CD4-positive, alpha-beta T cell treated with Interleukin-17A for 4 hours (primary cell): ENCODE measurements at regions not wholly inside any gene's neighbourhood (a gene's known extent, or its start where the extent isn't known, plus 50 kb on each side); places are given as distances from the start of the nearest gene placed in this dataset.
"Not testable (repeated sequence)": the region's sequence is repeated elsewhere in the genome, so short reads cannot be mapped to it uniquely, and the experiment has no call there.

Experiments
- DNase-seq: peaks from one replicate; pipeline ENCODE4 v3.0.0-alpha.2; 2020; ENCODE audit warnings: mixed read lengths

- no peak for DNase-seq
These were observed 78.9 kb upstream of the PPP2R3B start for GRCh38 chrX:465418-466215.

- DNase-seq, result not testable (repeated sequence)
These were observed 80.1 kb upstream of the PPP2R3B start for GRCh38 chrX:466836-467235.

GRCh38 chrX:467686-468085 lies 81.0 kb upstream of the PPP2R3B start:
- not testable (repeated sequence) for DNase-seq

GRCh38 chrX:468979-469378 lies 82.3 kb upstream of the PPP2R3B start:
- no peak for DNase-seq

GRCh38 chrX:470686-471085 lies 84.0 kb upstream of the PPP2R3B start:
- no peak for DNase-seq

GRCh38 chrX:471281-471680 lies 84.6 kb upstream of the PPP2R3B start:
- no peak for DNase-seq

- not testable (repeated sequence) for DNase-seq
These were observed 85.6 kb upstream of the PPP2R3B start for GRCh38 chrX:472275-472674.

GRCh38 chrX:475926-476723 lies 89.4 kb upstream of the PPP2R3B start:
- DNase-seq, result no peak

- DNase-seq, result no peak
These were observed 90.0 kb upstream of the PPP2R3B start for GRCh38 chrX:476724-477075.

- no peak for DNase-seq
These were observed 90.8 kb upstream of the PPP2R3B start for GRCh38 chrX:477441-478012.

GRCh38 chrX:479273-479981 lies 92.7 kb upstream of the PPP2R3B start:
- DNase-seq, result no peak

GRCh38 chrX:480861-481417 lies 94.2 kb upstream of the PPP2R3B start:
- DNase-seq, result no peak

GRCh38 chrX:482192-482701 lies 95.5 kb upstream of the PPP2R3B start:
- DNase-seq, result no peak

GRCh38 chrX:482702-483203 lies 96.0 kb upstream of the PPP2R3B start:
- DNase-seq, result no peak

GRCh38 chrX:485368-485767 lies 98.7 kb upstream of the PPP2R3B start:
- no peak for DNase-seq

GRCh38 chrX:486325-486724 lies 99.6 kb upstream of the PPP2R3B start:
- no peak for DNase-seq

- DNase-seq, result no peak
These were observed 101.1 kb upstream of the PPP2R3B start for GRCh38 chrX:487836-488235.

GRCh38 chrX:489820-490219 lies 103.1 kb upstream of the PPP2R3B start:
- no peak for DNase-seq

- no peak for DNase-seq
These were observed 110.7 kb upstream of the PPP2R3B start for GRCh38 chrX:497186-498014.

GRCh38 chrX:498901-499300 lies 112.2 kb upstream of the PPP2R3B start:
- DNase-seq, result not testable (repeated sequence)

- no peak for DNase-seq
These were observed 113.2 kb upstream of the PPP2R3B start for GRCh38 chrX:499870-500364.
